GM12872 (cell line): ENCODE measurements at regions not wholly inside any gene's neighbourhood (a gene's known extent, or its start where the extent isn't known, plus 50 kb on each side); places are given as distances from the start of the nearest gene placed in this dataset.

Experiments
- CTCF ChIP-seq: IDR thresholded peaks from 3 replicates; pipeline ENCODE4 v1.5.1; 2011; ENCODE audit warnings: low read depth, mild to moderate bottlenecking, low read length, moderate library complexity; ENCODE audit not compliant: insufficient read depth

GRCh38 chr18:64295839-64296238, 147.0 kb upstream of the LINC00305 start:
- no peak for TF ChIP-seq CTCF

- no peak for TF ChIP-seq CTCF
Observed at GRCh38 chr18:64294967-64295366, 146.1 kb upstream of the LINC00305 start.

GRCh38 chr18:64288432-64288831, 139.5 kb upstream of the LINC00305 start:
- no peak for TF ChIP-seq CTCF

- no peak for TF ChIP-seq CTCF
Observed at GRCh38 chr18:64287926-64288325, 139.0 kb upstream of the LINC00305 start.

GRCh38 chr18:64283059-64283458, 134.2 kb upstream of the LINC00305 start:
- TF ChIP-seq CTCF = no peak

GRCh38 chr18:64278026-64278425, 129.1 kb upstream of the LINC00305 start:
- no peak for TF ChIP-seq CTCF

- TF ChIP-seq CTCF = no peak
Observed at GRCh38 chr18:64276311-64277090, 127.6 kb upstream of the LINC00305 start.
